IPS-20b (cell line): ENCODE measurements at regions not wholly inside any gene's neighbourhood (a gene's known extent, or its start where the extent isn't known, plus 50 kb on each side); places are given as distances from the start of the nearest gene placed in this dataset.

ENCODE experiments used
- H3K27ac ChIP-seq: one replicate; pipeline ENCODE4 v1.5.1; 2013; ENCODE audit warnings: low read length
- H3K27me3 ChIP-seq: 2 replicates; pipeline ENCODE4 v1.6.1; 2013; ENCODE audit warnings: mild to moderate bottlenecking, low read length, inconsistent platforms; ENCODE audit not compliant: insufficient read depth
- H3K36me3 ChIP-seq: 2 replicates; pipeline ENCODE4 v1.6.1; 2013; ENCODE audit warnings: low read depth, mild to moderate bottlenecking, inconsistent platforms, low read length, moderate library complexity; ENCODE audit not compliant: insufficient read depth
- H3K4me1 ChIP-seq: 2 replicates; pipeline ENCODE4 v1.6.1; 2013; ENCODE audit warnings: mild to moderate bottlenecking, control low read depth, inconsistent platforms, low read length, moderate library complexity; ENCODE audit not compliant: insufficient read depth
- H3K4me3 ChIP-seq: 2 replicates; pipeline ENCODE4 v1.5.1; 2013; ENCODE audit warnings: mild to moderate bottlenecking, low read length, inconsistent platforms
- H3K9ac ChIP-seq: 2 replicates; pipeline ENCODE4 v1.6.1; 2013; ENCODE audit warnings: low read depth, mild to moderate bottlenecking, inconsistent platforms, low read length, moderate library complexity
- H3K9me3 ChIP-seq: 2 replicates; pipeline ENCODE4 v1.6.1; 2013; ENCODE audit warnings: mild to moderate bottlenecking, low read depth, low read length, inconsistent platforms; ENCODE audit not compliant: insufficient read depth

DNA sequence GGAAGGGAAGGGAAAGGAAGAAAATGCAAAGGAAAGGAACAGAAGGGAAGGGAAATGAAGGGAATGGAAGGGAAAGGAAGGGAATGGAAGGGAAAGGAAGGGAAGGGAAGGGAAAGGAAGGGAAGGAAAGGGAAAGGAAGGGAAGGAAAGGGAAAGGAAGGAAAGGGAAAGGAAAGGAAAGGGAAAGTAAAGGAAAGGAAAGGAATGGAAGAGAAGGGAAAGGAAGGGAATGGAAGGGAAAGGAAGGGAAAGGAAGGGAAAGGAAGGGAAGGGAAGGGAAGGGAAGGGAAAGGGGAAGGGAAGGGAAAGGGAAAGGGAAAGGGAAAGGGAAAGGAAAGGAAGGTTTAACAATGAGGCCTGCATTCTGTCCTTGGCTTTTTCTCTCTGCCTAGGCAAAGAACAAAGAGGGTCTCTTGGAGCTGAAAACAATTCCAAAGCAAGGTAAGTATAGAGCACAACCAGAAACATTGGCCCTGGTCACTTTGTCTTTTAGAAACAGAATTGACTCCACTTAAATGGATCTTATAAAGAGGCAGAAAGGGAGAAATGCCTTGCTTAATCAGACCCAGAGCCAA lies 525.9 kb upstream of the TMPO start:
- H3K27ac ChIP-seq = no peak overlapping the region
- no peaks in the 10 kb centered on the region for H3K36me3 ChIP-seq
- no peaks in the 10 kb centered on the region for H3K9me3 ChIP-seq
- no peaks in the 10 kb centered on the region for H3K4me1 ChIP-seq
- H3K4me3 ChIP-seq = no peak overlapping the region
- no peak overlapping the region for H3K9ac ChIP-seq
- H3K27me3 ChIP-seq = no peaks in the 10 kb centered on the region

DNA sequence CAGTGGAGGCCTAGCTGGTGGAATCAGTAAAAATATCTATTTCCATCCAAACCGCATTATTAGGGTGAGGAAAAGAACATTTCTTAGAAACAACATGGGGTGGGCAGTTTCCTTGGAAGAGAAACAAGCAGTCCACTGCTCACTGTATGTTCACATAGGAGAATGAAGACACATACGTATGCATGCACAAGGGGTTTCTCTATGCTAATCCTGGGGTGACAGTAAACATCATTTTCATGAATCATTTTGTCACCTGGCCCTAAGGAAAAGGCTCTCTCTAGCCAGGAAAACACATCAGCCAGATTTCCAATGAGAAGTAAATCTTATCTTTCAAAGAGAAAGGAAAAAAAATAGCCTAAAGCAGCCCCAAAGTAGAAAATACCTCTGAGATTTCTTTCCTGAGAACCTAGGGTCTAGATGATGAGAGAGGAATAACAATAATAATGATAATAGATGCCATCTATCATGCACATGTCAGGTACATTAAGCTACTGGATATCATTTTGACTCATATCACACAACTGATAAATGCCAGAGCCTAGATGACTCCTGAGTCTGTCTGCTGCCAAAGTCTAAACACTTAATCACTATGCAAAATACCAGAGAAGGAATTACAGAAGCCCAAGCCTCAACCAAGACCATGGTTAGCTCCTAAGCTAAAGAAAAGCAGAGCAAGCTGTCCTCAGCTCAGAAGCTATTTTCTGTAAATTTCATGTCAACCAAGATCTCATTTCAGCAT lies 520.5 kb upstream of the TMPO start:
- no peaks in the 10 kb centered on the region for H3K36me3 ChIP-seq
- H3K4me3 ChIP-seq = no peak overlapping the region
- H3K4me1 ChIP-seq = no peaks in the 10 kb centered on the region
- no peak overlapping the region for H3K27ac ChIP-seq
- no peaks in the 10 kb centered on the region for H3K27me3 ChIP-seq
- no peaks in the 10 kb centered on the region for H3K9me3 ChIP-seq
- no peak overlapping the region for H3K9ac ChIP-seq

DNA sequence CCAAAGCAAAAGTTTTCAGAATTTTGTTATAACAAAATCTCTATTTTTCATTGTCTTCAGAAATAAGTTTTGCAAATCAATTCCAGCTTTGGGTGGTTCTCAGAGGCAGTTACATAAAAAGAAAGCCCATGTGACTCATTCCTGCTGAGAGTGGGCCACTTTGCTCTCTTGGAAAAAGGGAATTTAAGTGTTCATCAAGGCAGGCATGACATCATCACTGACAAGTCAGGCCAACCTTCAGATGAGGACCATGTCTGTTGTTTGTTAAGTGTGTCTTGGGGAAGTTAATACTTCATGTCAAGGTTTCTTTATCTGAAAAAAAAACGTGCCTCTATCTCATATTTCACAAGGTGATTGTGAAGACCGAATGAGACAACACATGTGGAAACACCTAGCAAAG lies 519.8 kb upstream of the TMPO start:
- H3K36me3 ChIP-seq = no peaks in the 10 kb centered on the region
- no peak overlapping the region for H3K27ac ChIP-seq
- no peaks in the 10 kb centered on the region for H3K27me3 ChIP-seq
- no peaks in the 10 kb centered on the region for H3K4me1 ChIP-seq
- H3K9ac ChIP-seq = no peak overlapping the region
- no peaks in the 10 kb centered on the region for H3K9me3 ChIP-seq
- no peak overlapping the region for H3K4me3 ChIP-seq

DNA sequence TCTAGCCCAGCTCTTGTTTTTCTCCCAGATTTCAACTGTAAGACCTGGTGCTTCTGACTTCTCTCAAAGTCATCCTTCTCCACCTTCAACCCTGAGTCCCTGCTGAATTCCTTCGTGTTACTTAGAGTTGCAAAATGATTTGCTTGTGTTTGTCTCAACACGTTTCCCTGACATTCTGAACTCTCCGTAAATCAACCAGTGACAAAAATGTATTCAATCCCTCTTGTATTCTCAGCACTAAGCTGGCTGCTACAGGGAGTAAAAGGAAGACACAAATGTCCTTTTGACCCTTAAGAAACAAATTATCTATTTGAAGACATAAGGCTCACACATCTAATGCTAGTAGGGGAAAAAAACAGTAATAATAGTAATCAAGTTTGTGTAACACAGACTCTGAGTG lies 514.0 kb upstream of the TMPO start:
- no peak overlapping the region for H3K27ac ChIP-seq
- H3K4me3 ChIP-seq = no peak overlapping the region
- no peaks in the 10 kb centered on the region for H3K27me3 ChIP-seq
- no peak overlapping the region for H3K9ac ChIP-seq
- H3K4me1 ChIP-seq = no peaks in the 10 kb centered on the region
- no peaks in the 10 kb centered on the region for H3K9me3 ChIP-seq
- no peaks in the 10 kb centered on the region for H3K36me3 ChIP-seq

DNA sequence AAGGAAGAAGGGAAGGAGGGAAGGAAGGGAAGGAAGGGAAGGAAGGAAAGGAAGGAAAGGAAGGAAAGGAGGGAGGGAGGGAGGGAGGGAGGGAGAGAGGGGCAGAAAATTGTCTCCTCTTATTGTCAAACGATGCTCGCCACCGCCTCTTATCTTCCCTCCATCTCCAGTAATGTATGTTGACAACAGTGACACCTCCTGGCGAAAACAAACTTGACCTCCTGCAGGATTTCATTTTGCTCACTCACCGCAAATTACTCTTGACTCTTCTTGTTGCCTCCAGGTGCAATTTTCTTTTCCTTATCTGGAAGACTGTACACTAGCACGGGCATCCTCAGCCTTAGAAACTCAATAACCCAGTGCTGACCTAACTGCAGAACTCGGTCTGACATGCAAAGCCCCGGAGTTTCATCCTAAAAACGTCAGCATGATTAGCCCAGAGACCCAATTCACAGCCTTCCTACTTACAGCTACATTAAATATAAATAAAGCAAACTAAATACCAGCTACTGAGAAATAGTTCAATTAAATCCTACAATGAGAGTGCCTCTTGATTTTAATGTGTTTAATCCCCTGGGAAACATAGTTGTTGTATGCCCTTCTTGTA lies 512.4 kb upstream of the TMPO start:
- no peaks in the 10 kb centered on the region for H3K9me3 ChIP-seq

DNA sequence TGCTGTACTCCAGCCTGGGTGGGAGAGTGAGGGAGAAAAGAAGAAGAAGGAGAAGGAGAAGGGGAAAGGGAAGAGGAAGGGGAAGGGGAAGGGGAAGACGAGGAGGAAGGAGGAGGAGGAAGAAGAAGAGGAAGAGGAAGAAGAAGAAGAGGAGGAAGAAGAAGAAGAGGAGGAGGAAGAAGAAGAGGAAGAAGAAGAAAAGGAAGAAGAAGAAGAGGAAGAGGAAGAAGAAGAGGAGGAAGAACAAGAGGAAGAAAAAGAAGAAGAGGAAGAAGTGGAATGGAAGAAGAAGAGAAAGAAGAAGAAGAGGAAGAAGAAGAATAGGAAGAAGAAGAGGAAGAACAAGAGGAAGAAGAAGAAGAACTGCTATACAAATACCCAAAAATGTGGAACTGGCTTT lies 507.4 kb upstream of the TMPO start:
- no peak overlapping the region for H3K4me3 ChIP-seq
- no peaks in the 10 kb centered on the region for H3K27me3 ChIP-seq
- H3K4me1 ChIP-seq = no peaks in the 10 kb centered on the region
- no peaks in the 10 kb centered on the region for H3K36me3 ChIP-seq
- H3K27ac ChIP-seq = no peak overlapping the region
- no peak overlapping the region for H3K9ac ChIP-seq
- H3K9me3 ChIP-seq = no peaks in the 10 kb centered on the region

More for the DNA sequence above, 512.4 kb upstream of the TMPO start:
- H3K27ac ChIP-seq = no peak overlapping the region
- H3K27me3 ChIP-seq = no peaks in the 10 kb centered on the region
- H3K4me3 ChIP-seq = no peak overlapping the region
- H3K36me3 ChIP-seq = no peaks in the 10 kb centered on the region
- H3K9ac ChIP-seq = peak overlapping the region; percentile 35; the same call in 1 of the 2 replicates
- no peaks in the 10 kb centered on the region for H3K4me1 ChIP-seq

DNA sequence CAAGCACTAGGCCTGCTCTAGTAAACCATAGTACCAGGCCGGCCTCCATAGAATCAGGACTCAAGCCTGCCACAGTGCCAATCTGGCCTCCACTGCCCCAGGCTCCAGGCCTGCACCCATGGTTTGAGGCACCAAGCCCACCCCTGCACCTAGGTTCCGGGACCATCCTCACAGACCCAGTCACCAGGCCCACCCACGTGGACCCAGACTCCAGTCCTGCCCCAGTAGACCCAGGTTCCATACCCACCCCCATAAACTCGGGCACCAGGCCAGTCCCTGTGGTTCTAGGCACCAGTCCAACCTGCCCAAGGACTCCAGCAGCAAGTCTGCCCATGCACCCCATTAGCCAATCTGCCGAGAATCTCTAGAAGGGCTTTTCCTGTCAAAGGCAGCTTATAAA lies 501.8 kb upstream of the TMPO start:
- Histone ChIP-seq H3K27ac (no peak overlapping the region), H3K36me3 (no peaks in the 10 kb centered on the region), H3K27me3 (no peaks in the 10 kb centered on the region), H3K4me3 (no peak overlapping the region), H3K9me3 (no peaks in the 10 kb centered on the region), H3K4me1 (no peaks in the 10 kb centered on the region), H3K9ac (no peak overlapping the region)

DNA sequence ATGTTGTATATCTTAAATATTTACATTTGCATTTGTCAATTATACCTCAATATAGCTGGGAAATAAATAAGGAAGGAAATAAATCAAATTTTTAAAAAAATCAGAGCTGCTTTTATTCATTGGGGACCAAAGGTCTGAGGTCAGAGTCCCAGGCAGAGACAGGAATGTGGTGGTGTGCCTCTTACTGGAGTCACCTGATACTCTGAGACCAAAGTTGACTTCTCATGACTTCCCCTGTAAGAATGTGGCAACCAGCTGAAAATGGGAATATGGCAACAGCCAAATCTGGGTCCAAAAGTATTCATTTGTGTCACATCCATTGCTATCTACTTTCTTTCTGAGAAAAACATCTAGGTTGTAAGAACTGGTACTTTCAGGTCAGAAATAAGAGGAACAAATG lies 496.6 kb upstream of the TMPO start:
- no peaks in the 10 kb centered on the region for H3K4me1 ChIP-seq
- no peak overlapping the region for H3K4me3 ChIP-seq
- H3K36me3 ChIP-seq = no peaks in the 10 kb centered on the region
- H3K9me3 ChIP-seq = no peaks in the 10 kb centered on the region
- no peak overlapping the region for H3K27ac ChIP-seq
- no peaks in the 10 kb centered on the region for H3K27me3 ChIP-seq
- H3K9ac ChIP-seq = no peak overlapping the region

DNA sequence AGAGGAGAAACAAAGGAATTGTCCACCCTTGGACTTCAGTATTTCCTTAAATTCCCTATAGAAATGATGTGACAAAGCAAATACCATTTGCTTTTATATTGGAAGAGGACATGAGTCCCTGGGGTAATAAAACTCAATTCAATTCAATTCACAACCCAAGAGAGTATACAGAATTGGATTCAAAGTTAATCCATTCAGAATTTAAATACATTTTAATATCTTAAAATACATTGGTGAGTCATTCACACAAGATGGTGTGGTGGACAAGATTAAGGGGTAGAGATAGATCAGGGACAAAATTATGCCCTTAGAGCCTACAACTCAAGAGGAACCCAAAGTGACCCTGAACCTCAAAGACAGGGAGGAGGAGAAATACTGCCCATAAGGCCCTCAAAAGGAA lies 495.0 kb upstream of the TMPO start:
- no peaks in the 10 kb centered on the region for H3K27me3 ChIP-seq
- no peaks in the 10 kb centered on the region for H3K36me3 ChIP-seq
- H3K4me1 ChIP-seq = no peaks in the 10 kb centered on the region
- no peak overlapping the region for H3K27ac ChIP-seq
- no peaks in the 10 kb centered on the region for H3K9me3 ChIP-seq
- H3K4me3 ChIP-seq = no peak overlapping the region
- no peak overlapping the region for H3K9ac ChIP-seq

DNA sequence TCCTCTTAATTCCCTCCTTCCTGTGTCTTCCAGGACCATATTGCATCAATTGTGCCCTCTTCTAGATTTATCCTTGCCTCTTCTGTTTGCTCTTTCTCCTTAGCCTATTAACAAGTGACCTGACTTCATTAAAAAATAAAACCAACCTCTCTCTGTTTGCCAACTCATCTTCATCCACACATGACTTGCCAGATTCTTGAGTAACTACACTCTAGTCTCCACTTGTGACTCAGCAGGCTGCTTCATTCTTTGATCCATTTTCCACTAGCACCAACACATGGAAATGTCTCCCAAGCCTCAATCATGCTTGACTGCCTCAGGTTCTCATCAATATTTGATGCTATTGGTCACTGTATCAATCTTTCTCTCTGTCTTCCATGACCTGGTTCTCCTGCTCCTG lies 492.4 kb upstream of the TMPO start:
- no peaks in the 10 kb centered on the region for H3K4me1 ChIP-seq
- no peaks in the 10 kb centered on the region for H3K27me3 ChIP-seq
- H3K4me3 ChIP-seq = no peak overlapping the region
- H3K9ac ChIP-seq = no peak overlapping the region
- H3K36me3 ChIP-seq = no peaks in the 10 kb centered on the region
- no peaks in the 10 kb centered on the region for H3K9me3 ChIP-seq
- no peak overlapping the region for H3K27ac ChIP-seq

DNA sequence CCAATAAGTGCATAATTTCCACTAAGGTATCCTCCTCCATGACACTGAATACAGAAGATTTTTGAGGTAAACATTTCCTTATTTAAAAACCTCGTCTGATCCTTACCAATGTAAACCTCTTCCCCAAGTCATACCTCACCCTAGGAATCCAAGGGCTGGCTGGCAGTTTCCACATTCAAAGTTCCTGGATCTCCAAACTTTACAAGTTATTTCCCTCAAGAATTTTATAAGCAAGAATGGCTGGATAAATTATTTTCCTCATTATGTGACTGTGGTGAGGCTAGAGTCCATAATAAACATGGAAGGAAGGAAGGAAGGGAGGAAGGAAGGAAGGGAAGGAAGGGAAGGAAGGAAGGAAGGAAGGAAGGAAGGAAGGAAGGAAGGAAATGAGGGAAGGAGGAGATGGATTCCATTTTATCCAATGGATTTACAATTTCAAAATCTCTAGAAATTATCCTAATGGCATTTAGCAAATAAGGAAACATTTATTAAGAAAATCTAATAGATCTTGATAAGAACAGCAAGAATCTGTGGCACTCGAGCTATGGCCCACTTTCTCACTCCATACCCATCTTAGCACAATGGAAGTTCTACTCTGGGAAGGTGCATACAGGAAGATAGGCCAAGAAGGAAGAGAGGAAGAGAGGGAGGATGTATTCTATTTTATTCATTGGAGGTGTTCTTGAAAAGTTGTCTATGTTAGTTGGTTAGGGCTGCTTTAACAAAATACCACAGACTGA lies 477.8 kb upstream of the TMPO start:
- peaks cover 16% of the 10 kb centered on the region for H3K9me3 ChIP-seq
- H3K4me3 ChIP-seq = no peak overlapping the region
- no peak overlapping the region for H3K27ac ChIP-seq
- H3K9ac ChIP-seq = no peak overlapping the region
- no peaks in the 10 kb centered on the region for H3K36me3 ChIP-seq
- H3K27me3 ChIP-seq = no peaks in the 10 kb centered on the region
- H3K4me1 ChIP-seq = no peaks in the 10 kb centered on the region

DNA sequence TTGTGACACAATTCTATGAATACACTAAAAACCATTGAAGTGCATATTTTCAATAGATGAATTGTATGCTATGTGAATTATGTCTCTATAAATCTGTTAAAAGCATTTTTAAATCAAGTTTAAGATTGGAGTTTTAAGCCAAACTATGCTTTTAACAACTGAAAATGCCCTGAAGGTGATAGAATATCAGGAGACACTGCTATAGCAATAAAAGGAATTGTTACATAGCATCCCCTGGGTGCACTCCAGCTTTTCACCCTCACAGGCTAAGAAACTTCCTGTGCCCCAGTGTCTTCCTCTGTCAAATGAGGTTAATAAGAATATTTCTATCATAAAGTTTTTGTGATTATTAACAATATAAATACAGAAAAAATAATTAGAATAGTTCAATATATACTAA lies 472.7 kb upstream of the TMPO start:
- peaks cover 16% of the 10 kb centered on the region for H3K9me3 ChIP-seq
- H3K36me3 ChIP-seq = no peaks in the 10 kb centered on the region
- H3K27ac ChIP-seq = no peak overlapping the region
- no peaks in the 10 kb centered on the region for H3K27me3 ChIP-seq
- no peaks in the 10 kb centered on the region for H3K4me1 ChIP-seq
- H3K4me3 ChIP-seq = no peak overlapping the region
- H3K9ac ChIP-seq = no peak overlapping the region
